Caco-2 (cell line): ENCODE measurements at regions not wholly inside any gene's neighbourhood (a gene's known extent, or its start where the extent isn't known, plus 50 kb on each side); places are given as distances from the start of the nearest gene placed in this dataset.

Experiments used
- BruUV-seq: library from RNA; stranded (reverse); fragments of 400-500 nt; replicated peaks from 2 replicates; lab custom pipeline; 2021; lab: Mats Ljungman, UMichigan
- CTCF ChIA-PET: fragments of 300-600 bp; sonication (Branson Sonifier 250); formaldehyde crosslinking; loops from one replicate; lab custom pipeline; 2022; ENCODE audit warnings: antibody characterized with exemption; lab: Charles Lee
- POLR2A ChIA-PET: fragments of 300-600 bp; sonication (Branson Sonifier 250); formaldehyde crosslinking; loops from one replicate; lab custom pipeline; 2022; ENCODE audit warnings: antibody characterized with exemption; lab: Charles Lee
- DNase-seq, 2 experiments: peaks; one replicate each; pipeline versions ENCODE4 v3.0.0 to v3.0.0-alpha.2; 2020 to 2022
- H3K27me3 ChIP-seq: replicated peaks from 2 replicates; pipeline ENCODE4 v1.6.0; 2011; ENCODE audit warnings: low read length; ENCODE audit not compliant: control insufficient read depth, insufficient read depth
- H3K36me3 ChIP-seq: 2 replicates; pipeline ENCODE4 v1.5.1; 2011; ENCODE audit warnings: low read length; ENCODE audit not compliant: control insufficient read depth, insufficient read depth
- H3K4me1 ChIP-seq: fragments of 250-450 bp; sonication (Bioruptor Pico); 2 replicates; pipeline ENCODE4 v1.5.1; 2020; ENCODE audit warnings: mild to moderate bottlenecking
- H3K4me3 ChIP-seq: 2 replicates; pipeline ENCODE4 v1.5.1; 2011; ENCODE audit warnings: low read depth, mild to moderate bottlenecking, control low read depth, low read length
- H3K9me3 ChIP-seq: fragments of 250-450 bp; sonication (Bioruptor Pico); 2 replicates; pipeline ENCODE4 v1.5.1; 2020; ENCODE audit warnings: mild to moderate bottlenecking, moderate library complexity
- H3K27ac Mint-ChIP-seq: one replicate; pipeline ENCODE4 v1.8.0; 2022; ENCODE audit warnings: mixed read lengths; ENCODE audit not compliant: unreplicated experiment
- H3K27me3 Mint-ChIP-seq: one replicate; pipeline ENCODE4 v1.8.0; 2022; ENCODE audit warnings: mixed read lengths; ENCODE audit not compliant: insufficient read depth, unreplicated experiment
- H3K36me3 Mint-ChIP-seq: one replicate; pipeline ENCODE4 v1.8.0; 2022; ENCODE audit warnings: mild to moderate bottlenecking, mixed read lengths; ENCODE audit not compliant: insufficient read depth, unreplicated experiment
- H3K4me1 Mint-ChIP-seq: one replicate; pipeline ENCODE4 v1.8.0; 2022; ENCODE audit warnings: low read depth, mixed read lengths; ENCODE audit not compliant: unreplicated experiment
- H3K4me3 Mint-ChIP-seq: one replicate; pipeline ENCODE4 v1.8.0; 2022; ENCODE audit warnings: mild to moderate bottlenecking, moderate library complexity, mixed read lengths; ENCODE audit not compliant: unreplicated experiment
- H3K9me3 Mint-ChIP-seq: one replicate; pipeline ENCODE4 v1.8.0; 2022; ENCODE audit warnings: mixed read lengths; ENCODE audit not compliant: unreplicated experiment
- CTCF ChIP-seq, 2 experiments: fragments of 200-600 bp in 1 of 2; IDR thresholded peaks; 1 replicate in 1 of 2; 2 replicates in 1 of 2; pipeline versions ENCODE4 v1.5.1 to v1.8.0; 2011 to 2022; ENCODE audit warnings: antibody characterized with exemption in 1 of 2, control low read depth in 1 of 2, inconsistent platforms in 1 of 2, low read depth in 1 of 2, low read length in 1 of 2, mild to moderate bottlenecking in 1 of 2, moderate library complexity in 1 of 2; ENCODE audit not compliant: insufficient read depth in 1 of 2, severe bottlenecking in 1 of 2, unreplicated experiment in 1 of 2
- intact Hi-C: fragments of 100-400 bp; cut with micrococcal nuclease; formaldehyde crosslinking; loops from one replicate; pipeline ENCODE4 v1.10.0; 2022; ENCODE audit not compliant: unreplicated experiment

GRCh38 chr9:91116211-91116610 lies 245.5 kb downstream of the AUH start:
- Histone ChIP-seq H3K36me3 (no peaks in the 10 kb centered on the region), H3K4me3 (no peak overlapping the region), H3K27me3 (no peaks in the 10 kb centered on the region), H3K4me1 (no peaks in the 10 kb centered on the region), H3K9me3 (no peaks in the 10 kb centered on the region)
- intact Hi-C loops: no loop called here
- no peak overlapping the region for H3K27ac Mint-ChIP-seq
- BruUV-seq: no TSS peak
- POLR2A ChIA-PET: no interaction called here
- DNase-seq: no peak
- no peaks in the 10 kb centered on the region for H3K36me3 Mint-ChIP-seq
- CTCF ChIA-PET: no interaction called here
- H3K4me1 Mint-ChIP-seq: no peaks in the 10 kb centered on the region
- H3K9me3 Mint-ChIP-seq: no peaks in the 10 kb centered on the region
- no peak for TF ChIP-seq CTCF (IDR thresholded peaks at IDR 0.05; ENCODE audit: insufficient read depth in 1 of 2, low read depth in 1 of 2, low read length in 1 of 2, severe bottlenecking in 1 of 2, unreplicated experiment in 1 of 2)
- no peaks in the 10 kb centered on the region for H3K27me3 Mint-ChIP-seq
- no peak overlapping the region for H3K4me3 Mint-ChIP-seq

DNA sequence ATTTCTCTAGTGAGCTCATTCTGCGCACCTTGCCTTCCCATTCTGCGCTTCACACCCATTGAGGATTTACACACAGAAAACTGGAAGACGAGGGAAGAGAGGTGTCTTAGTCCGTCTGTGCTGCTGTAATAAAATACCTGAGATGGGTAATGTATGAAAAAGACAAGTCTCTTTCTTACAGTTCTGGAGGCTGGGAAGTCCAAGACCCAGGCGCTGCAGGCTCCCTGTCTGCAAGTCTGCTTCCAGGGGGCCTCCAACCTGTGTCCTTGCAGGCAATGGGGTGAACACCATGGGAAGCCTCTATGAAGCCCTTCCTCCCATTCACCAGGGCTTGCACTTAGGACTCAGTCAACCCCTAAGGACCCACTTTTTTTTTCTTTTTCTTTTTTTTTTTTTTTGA lies 245.0 kb downstream of the AUH start:
- Mint-ChIP-seq H3K4me3 (no peak overlapping the region), H3K4me1 (no peaks in the 10 kb centered on the region), H3K36me3 (no peaks in the 10 kb centered on the region), H3K27me3 (no peaks in the 10 kb centered on the region), H3K27ac (no peak overlapping the region), H3K9me3 (no peaks in the 10 kb centered on the region)
- ChIA-PET CTCF (no interaction called here), POLR2A (no interaction called here)
- no peak for TF ChIP-seq CTCF (IDR thresholded peaks at IDR 0.05; ENCODE audit: insufficient read depth in 1 of 2, low read depth in 1 of 2, low read length in 1 of 2, severe bottlenecking in 1 of 2, unreplicated experiment in 1 of 2)
- BruUV-seq: no TSS peak
- Histone ChIP-seq H3K36me3 (no peaks in the 10 kb centered on the region), H3K4me1 (no peaks in the 10 kb centered on the region), H3K4me3 (no peak overlapping the region), H3K9me3 (no peaks in the 10 kb centered on the region), H3K27me3 (no peaks in the 10 kb centered on the region)
- intact Hi-C loops: no loop called here
- no peak for DNase-seq

GRCh38 chr9:91117474-91117891 lies 244.2 kb downstream of the AUH start:
- no peaks in the 10 kb centered on the region for H3K36me3 Mint-ChIP-seq
- Histone ChIP-seq H3K27me3 (no peaks in the 10 kb centered on the region), H3K9me3 (no peaks in the 10 kb centered on the region), H3K4me3 (no peak overlapping the region), H3K36me3 (no peaks in the 10 kb centered on the region), H3K4me1 (no peaks in the 10 kb centered on the region)
- no peak overlapping the region for H3K4me3 Mint-ChIP-seq
- H3K27me3 Mint-ChIP-seq: no peaks in the 10 kb centered on the region
- TF ChIP-seq CTCF (IDR thresholded peaks at IDR 0.05; ENCODE audit: insufficient read depth in 1 of 2, low read depth in 1 of 2, low read length in 1 of 2, severe bottlenecking in 1 of 2, unreplicated experiment in 1 of 2): no peak
- no peaks in the 10 kb centered on the region for H3K4me1 Mint-ChIP-seq
- POLR2A ChIA-PET: no interaction called here
- CTCF ChIA-PET: no interaction called here
- no peak for DNase-seq
- no peaks in the 10 kb centered on the region for H3K9me3 Mint-ChIP-seq
- no TSS peak for BruUV-seq
- no peak overlapping the region for H3K27ac Mint-ChIP-seq
- intact Hi-C loops: no loop called here
